ENCODE measurements at regions not wholly inside any gene's neighbourhood (a gene's known extent, or its start where the extent isn't known, plus 50 kb on each side); places are given as distances from the start of the nearest gene placed in this dataset.

- peak; percentile 32 for DNase-seq (ENCODE audit: low read depth)
Measured at GRCh38 chr5:126309860-126310259, 113.3 kb upstream of the GRAMD2B start.

GRCh38 chr5:126311766-126312165, 111.4 kb upstream of the GRAMD2B start:
- no peak for DNase-seq (ENCODE audit: low read depth)

GRCh38 chr5:126315341-126315740, 107.9 kb upstream of the GRAMD2B start:
- DNase-seq (ENCODE audit: low read depth): no peak

GRCh38 chr5:126332326-126332725, 90.9 kb upstream of the GRAMD2B start:
- no peak for DNase-seq (ENCODE audit: low read depth)

GRCh38 chr5:126334760-126335159, 88.4 kb upstream of the GRAMD2B start:
- no peak for DNase-seq (ENCODE audit: low read depth)

- no peak for DNase-seq (ENCODE audit: low read depth)
Measured at GRCh38 chr5:126335886-126336285, 87.3 kb upstream of the GRAMD2B start.

- no peak for DNase-seq (ENCODE audit: low read depth)
Measured at GRCh38 chr5:126338635-126339034, 84.6 kb upstream of the GRAMD2B start.

DNA sequence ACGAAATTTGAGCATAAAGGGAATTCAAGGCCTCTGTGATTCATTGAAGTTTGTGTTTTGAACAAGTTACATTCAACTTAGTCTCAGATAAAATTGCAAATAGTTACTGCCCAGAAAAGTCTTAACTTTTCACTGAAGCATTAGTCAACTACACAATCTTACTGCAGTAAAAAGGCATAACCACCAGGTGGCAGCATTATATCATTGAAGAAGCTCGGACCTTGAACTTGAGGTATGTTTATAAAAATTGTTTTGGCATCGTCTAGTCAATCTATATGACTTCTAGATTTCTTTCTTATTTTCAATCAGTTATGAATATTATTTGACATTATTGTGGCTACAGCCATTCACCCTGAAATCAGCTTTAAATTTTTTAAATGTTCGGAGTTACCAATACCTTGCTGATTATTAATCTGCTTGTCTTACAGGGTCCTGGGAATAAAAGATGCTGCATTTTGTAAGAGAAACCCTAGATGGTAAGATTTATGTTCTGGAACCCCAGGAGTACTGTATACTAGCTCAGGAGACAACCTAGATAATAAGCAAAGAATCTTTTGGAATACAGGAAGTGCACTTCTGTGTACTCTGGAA, 83.9 kb upstream of the GRAMD2B start:
- peak; percentile 64 for DNase-seq (ENCODE audit: low read depth)

GRCh38 chr5:126341906-126342630, 81.1 kb upstream of the GRAMD2B start:
- no peak for DNase-seq (ENCODE audit: low read depth)

- DNase-seq (ENCODE audit: low read depth): peak; percentile 45
Measured at GRCh38 chr5:126348855-126349635, 74.2 kb upstream of the GRAMD2B start.

DNA sequence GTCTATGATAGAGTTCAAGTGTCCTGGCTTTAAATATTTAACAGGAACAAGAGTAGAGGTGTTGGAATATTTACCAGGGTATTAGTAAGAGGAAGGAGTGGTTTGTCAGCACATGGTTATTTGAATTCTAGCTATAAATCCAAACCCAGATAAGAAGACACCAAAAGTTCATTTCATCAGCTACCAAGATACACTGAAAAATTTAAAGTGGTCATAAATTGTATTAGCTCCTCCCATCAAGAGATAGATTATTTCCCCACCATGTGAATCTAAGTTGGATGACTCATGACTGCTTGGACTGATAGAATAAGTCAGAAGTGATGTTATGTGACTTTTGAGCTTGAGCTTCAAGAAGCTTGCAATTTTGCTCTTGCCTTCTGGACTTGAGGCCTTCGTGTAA, 72.1 kb upstream of the GRAMD2B start:
- DNase-seq (ENCODE audit: low read depth): peak; percentile 96

- peak; percentile 93 for DNase-seq (ENCODE audit: low read depth)
Measured at GRCh38 chr5:126354012-126354857, 69.0 kb upstream of the GRAMD2B start.

DNA sequence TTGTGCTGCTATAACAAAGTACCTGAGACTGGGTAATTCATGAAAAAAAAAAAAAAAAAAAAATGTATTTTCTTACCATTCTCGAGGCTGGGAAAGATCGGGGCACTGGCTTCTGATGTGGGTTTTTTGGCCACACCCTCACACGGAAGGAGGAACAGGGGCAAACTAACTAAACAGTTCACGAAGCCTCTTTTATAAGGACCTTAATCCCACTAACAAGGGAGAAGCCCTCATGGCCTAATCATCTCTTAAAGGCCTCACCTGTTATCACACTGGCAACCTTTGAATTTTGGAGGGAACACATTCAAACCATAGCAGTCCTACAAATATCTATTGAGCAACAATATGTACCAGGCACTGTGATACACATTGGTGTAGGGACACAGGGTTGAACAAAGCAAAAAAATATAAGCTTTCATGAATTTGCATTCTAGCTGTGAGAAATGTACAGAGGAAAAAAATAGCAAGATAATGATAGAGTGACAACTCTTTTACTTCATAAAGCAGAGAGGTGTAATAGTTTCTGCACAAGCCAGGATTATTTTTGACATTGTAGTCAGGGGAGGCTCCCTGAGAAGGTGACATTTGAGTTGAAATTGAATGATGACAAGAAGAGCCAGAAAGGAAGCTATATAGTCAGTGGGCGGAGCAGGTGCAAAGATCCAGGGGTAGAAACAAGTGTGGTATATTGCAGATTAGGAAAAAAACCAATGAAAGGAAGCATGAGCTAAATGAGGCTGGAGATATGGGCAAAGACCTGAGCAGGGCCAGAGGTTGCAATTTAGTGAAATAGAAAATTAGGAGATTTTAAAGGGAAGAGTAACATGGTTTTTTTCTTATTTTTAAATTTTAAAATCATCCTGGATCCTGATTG, 68.1 kb upstream of the GRAMD2B start:
- no peak for DNase-seq (ENCODE audit: low read depth)

- DNase-seq (ENCODE audit: low read depth): no peak
Measured at GRCh38 chr5:126355940-126356339, 67.3 kb upstream of the GRAMD2B start.

DNA sequence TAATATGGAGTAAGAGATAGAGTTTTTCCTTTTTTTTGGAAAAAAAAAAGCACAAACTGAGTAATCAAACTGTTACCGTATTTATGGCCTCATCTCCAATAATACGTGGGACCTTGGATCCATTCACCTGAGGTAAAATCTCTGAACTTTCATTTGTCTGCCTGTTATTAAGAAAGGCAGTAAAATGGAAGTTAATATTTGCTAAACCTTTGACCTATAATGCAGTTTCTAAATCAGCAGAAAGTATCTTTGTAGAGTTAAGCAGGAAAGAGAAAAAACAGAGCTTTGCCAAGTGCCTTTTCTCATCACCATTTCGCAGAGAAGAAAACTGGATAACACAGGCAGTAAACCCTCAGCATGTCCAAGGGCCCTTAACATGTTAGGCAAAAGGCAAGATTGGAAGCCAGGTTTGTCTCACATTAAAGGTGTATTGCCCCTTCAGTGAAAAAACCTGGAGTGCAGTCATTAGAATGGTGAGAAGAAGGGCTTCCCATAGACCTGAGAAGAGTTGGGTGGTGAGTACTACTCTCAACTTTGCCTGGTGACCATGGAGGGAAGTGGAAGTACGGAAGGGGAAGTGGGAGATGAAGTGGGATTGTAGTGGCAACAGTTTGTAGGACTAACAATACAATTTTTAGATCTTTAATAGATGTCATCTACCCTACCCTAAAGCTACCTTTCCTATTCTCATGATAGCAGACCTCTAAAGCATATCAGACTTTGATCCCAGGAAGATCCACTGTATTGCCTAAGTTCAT, 65.4 kb upstream of the GRAMD2B start:
- no peak for DNase-seq (ENCODE audit: low read depth)

DNA sequence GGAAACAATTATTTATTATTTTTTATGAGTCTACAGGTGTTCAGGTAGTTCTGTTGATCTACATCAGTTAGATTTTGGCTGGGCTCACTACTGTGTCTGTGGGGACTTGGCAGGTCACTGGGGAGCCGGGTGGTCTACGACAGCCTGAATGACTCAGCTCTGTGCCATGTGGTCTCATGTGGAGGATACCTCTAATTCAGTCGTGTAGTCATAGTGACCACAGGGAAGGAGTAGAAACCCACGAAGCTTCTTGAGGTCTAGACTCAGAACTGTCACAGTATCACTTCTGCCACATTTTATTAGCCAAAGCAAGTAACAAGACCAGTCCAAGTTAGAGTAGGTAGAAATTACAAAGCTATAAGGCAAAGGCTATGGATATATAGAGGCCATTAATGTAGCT, 64.7 kb upstream of the GRAMD2B start:
- DNase-seq (ENCODE audit: low read depth): no peak

GRCh38 chr5:126359884-126360283, 63.3 kb upstream of the GRAMD2B start:
- peak; percentile 88 for DNase-seq (ENCODE audit: low read depth)

DNA sequence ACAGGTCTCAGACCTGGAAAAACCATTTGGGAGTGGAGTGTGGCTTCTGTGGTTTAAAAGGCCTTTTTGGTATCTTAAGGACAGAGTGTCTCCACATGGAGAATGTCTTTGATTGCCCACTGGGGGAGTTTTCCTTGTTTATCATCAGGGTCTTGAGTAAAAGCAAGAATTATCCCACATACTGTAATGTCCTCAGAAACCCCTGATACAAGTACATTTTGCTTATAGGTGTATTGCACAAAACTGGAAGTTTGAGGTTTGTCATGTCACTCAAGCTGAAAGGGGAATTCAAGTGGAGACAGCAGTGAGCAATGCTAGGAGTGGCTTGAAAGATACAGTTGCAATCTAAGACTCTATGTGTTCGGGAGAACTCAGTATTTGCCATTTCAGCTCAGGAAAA, 62.7 kb upstream of the GRAMD2B start:
- peak; percentile 80 for DNase-seq (ENCODE audit: low read depth)

GRCh38 chr5:126363658-126364057, 59.6 kb upstream of the GRAMD2B start:
- peak; percentile 64 for DNase-seq (ENCODE audit: low read depth)

DNA sequence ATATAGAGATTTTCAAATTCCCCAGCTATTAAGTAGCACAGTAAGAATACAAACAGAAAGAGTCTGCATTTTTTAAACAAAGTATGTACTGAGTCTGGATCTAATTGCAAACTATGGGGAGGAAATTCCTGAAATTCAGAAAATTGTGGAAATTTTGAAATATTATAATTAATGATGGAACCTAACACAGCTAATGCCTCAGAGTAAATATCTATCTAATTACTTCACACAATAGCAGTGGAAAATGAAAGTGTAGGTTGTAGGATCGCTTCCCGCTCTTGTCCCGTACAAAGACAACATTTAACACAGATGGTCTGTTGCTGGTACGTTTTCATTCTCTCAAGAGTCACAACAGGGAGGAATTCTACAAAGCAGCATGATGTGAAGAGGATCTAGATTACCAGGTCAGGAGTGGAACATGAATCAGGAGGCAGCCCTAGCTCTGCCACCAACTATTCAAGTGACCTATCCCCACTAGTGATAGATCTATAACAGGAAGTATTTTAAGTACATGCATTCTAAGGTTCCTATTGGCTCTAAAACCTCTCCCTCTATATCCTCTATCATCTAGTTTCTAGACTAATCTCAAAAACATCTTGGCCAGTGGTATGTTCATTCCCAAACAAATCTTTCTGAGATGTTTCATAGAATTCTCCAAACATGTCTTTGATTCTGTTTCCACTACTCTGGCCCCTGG, 58.9 kb upstream of the GRAMD2B start:
- no peak for DNase-seq (ENCODE audit: low read depth)

Measured in amniotic epithelial cell (primary cell).